HG03442 (cell line): ENCODE measurements at regions not wholly inside any gene's neighbourhood (a gene's known extent, or its start where the extent isn't known, plus 50 kb on each side); places are given as distances from the start of the nearest gene placed in this dataset.

Experiments
- ATAC-seq: cut with Tn5 transposase; IDR thresholded peaks from one replicate; pipeline ENCODE4 v1.9.1; 2021; ENCODE audit warnings: mild to moderate bottlenecking, moderate library complexity; ENCODE audit not compliant: unreplicated experiment

DNA sequence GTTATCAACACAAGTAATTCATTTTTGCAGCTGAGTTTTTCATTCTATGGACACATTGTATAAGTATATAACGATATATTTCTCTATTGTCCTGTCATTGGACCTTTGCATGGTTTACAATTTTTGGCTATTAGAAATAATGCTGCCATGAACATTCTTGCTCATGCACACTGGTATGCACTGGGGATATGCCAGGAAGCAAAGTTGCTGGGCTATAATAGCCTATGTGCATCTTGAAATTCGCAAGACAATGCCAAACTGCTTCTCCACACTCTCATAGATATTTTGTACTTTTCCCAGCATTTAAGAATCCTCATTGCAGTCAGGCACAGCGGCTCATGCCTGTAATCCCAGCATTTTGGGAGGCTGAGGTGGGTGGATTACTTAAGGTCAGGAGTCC, 852.6 kb upstream of the ID2 start:
- ATAC-seq, result no peak

DNA sequence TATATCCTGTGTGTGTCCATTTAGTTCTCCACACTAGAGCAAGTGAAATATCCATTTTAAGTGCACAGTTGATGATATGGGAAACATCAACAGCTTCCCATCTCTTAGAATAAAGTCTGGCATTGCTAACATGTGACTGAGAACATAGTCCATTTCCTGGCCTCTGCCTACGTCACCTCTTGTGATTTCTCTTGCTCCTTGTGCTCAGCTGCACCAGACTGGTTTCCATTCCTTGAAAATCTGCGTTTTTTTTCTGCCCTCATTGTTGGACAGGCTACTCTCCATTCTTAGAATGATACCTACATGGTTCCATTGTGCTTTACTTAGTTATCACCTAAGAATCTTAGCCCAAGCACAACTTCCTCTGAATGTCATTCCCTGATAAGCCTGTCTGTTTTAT, 851.2 kb upstream of the ID2 start:
- no peak for ATAC-seq

DNA sequence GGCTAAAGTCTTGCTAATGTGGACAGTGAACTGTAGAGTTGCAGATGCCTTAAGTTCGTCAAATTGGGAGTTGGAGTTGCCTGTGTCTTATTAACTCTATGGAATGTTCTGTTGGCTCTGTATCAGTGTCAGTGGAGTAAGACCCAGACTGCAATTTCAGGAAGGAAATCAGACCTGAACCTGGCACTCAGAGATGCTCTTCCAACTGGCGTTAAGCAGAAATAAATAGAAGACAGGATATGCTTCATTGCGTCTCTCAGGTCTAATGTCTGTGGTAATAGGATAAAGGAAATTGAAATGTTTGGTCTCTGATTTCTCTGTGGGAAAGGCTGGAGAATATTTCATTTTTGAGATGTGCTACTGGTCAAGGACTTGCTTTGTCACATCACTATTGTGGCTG, 846.7 kb upstream of the ID2 start:
- ATAC-seq, result no peak

DNA sequence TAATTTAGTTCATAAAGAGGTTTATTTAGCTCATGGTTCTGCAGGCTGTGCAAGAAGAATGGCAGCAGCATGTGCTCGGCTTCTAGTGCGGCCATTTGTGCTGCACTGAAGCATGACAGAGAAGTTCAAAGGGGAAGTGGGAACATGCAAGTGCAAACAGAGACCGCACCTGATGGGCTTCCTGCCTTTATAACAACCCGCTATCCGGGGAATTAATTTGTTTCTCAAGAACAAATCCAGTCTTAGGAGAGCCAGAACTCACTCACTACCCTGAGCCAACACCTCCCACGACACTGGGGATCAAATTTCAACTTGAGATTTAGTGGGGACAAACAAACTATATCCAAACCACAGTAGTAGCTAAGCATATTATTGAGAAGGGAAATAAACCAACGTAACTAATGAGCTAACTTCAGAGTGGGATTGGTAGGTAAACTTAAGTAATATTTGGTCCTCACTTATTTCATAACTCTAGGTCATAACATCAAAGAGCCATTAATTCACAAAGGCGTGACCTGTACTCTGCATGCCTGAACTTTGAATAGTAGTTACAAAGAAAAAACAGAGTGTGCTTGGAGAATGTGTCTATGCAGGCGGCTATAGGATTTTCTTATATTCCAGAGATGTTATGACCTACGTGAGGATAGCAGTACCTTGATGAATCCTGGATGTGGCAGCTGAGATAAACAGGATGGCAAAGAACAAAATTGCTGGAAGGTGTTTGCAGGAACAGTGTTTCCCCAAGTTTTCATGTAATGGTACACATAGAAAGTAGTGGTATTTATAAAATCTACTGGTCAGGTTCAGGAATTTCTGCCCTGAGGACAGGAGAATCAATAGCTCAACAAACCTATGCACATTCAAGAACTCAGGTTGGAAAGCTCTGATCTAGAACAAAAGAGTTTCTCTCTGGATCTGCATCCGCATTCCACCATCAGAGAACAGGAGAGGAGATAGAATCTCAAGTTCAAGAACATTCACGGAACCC, 845.9 kb upstream of the ID2 start:
- ATAC-seq, result peak; percentile 97

DNA sequence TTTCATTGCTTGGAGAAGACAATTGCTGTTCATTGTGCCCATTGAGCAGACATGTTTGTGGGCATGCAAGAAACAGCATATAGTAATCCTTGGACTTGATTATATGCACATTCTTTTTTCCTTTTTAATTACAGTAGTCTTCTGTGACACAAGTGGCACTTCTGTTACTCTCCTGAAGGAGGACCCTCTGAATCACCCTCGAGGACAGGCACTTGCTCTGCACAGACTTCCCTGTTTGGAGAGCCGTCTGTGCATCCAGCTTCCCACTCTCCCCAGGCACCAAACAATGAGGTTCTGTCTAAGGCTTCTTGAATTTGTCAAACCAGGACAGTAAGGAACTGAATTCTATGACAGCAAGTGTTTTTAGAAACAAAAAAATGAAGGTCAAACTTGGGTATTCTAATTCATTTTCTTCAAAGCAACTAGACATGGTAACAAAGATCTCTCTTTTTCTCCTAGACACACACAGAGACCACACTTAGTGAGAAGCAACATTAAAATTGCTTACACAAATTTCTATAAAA, 844.6 kb upstream of the ID2 start:
- no peak for ATAC-seq

DNA sequence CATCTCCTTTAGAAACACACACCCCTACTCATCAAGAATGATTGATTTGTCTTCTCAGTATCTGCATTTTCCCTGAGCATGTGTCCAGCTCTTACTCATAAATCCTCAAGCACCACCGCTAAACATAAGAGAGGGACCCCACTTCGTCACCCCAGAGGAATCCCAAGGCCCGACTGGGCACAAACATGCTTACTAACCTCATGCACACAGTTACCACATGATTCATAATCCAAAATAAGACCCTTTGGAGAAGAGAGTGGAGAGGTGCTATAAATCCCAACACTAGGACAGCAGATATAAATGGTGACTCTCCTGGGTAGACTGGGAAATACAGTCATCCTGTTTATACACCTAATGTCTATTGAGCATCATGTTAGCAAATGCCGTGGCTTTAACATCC, 843.2 kb upstream of the ID2 start:
- no peak for ATAC-seq

DNA sequence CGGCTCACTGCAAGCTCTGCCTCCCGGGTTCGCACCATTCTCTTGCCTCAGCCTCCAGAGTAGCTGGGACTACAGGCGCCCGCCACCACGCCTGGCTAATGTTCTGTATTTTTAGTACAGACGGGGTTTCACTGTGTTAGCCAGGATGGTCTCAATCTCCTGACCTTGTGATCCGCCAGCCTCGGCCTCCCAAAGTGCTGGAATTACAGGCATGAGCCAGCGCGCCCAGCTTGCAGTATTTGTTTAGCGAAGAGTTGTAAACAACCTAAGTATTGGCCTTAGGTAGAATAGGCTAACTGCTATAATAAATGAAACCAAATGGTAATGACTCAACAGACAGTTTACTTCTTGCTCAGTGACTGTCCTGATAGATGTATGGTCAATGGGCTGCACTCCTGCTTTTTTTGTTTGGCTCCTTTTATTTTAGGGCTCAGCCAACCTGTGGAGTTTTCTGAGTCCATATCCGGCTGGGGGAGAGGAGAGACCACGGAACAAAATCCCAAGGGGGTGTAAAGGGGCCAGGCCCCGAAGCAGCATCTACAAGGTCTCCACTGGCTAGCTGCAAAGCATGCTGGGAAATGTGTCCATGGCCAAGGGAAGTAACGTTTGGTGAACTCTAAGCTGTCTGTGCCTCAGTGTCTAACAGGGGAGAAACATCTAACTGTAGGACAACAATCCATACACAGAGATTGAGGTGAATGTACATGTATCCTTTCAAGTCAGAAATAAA, 841.0 kb upstream of the ID2 start:
- no peak for ATAC-seq

DNA sequence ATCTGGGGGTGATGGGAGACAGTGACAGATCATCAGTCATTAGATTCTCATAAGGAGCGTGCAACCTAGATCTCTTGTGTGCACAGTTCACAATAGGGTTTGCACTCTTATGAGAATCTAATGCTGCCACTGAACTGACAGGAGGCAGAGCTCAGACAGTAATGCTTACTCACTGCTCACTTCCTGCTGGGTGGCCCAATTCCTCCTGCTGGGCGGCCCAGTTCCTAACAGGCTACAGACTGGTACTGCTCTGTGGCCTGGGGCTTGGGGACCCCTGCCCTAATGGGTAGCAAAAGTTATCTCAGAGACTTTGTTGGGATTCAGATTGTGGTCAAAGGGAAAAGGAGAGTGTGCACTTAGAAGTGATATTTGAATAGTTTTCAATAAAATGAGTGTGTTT, 840.1 kb upstream of the ID2 start:
- ATAC-seq, result no peak

DNA sequence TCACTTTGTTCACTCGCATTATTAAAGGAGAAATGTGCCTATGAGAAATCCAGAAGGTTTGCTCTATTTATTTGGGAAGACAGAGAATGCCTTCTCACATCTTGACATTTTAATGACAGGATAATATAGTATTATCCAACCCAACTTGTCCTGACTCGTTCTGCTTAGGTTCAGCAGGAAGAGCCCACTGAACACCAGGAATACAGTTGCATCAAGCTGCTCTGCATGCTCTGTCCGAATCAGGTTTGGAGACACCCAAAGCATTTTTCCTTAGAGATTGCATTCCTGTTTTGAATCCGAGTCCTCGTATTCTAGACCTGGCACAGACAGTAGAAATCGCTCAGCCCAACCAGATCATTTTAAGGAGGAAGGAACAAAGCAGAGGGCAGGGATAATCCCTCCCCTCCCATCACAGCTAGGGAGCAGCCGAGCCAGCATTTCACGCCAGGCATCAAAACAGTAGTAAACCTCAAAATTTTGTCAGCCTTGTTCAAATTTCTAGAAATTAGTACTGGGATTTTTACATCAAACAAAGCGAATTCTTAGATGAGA, 837.4 kb upstream of the ID2 start:
- no peak for ATAC-seq

DNA sequence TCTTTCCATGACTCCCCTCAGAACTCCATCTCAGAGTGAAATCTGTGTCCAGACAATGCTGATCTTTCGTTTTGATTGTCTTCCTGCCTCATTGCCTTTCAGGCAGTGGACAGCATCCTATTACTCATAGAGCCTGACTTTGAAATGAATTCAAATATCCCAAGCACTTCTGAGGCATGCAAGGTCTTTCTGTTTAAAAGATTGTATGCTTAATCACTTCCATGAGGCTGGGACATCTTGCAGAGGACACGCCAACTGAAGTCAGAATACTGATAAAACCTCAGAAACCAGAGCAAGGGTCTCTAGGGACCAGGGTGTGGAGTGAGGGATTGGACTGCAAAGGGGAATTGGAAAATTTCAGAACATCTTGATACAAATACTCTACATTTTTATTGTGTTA, 836.5 kb upstream of the ID2 start:
- no peak for ATAC-seq

DNA sequence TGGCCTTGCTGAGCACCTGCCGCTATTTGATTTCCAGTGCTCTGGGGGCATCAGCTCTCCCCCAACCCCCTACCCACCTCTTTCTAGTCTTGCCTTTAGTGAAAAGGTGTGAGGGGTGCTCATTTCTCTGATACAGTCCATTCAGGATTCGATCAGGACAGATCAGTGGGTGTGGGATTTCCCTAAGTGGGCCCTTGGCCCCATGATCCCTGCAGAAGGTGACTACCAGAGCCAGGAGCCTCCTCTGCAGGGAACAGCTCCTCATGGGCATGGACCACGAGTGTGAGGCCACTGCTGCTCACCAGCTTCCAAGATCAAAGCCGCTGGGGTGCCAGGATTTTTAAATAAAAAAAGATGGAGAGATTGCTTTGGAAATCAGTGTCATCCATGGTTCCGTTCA, 835.2 kb upstream of the ID2 start:
- no peak for ATAC-seq

DNA sequence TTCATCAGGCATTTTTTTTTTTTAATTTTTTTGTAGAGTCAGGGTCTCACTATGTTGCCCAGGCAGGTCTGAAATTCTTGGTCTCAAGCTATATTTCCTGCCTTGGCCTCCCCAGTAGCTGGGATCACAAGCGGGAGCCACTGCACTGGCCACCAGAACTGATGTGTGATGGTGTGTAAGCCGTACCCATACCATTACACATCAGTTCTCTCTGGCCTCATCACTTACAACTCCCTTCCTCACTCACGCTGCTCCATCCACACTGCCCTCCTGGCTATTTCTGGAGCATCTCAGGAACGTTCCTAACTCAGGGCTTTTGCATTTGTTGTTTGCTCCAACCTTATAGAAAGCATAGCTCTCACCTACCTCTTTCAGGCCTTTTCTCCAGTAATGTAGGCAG, 834.5 kb upstream of the ID2 start:
- ATAC-seq, result no peak

DNA sequence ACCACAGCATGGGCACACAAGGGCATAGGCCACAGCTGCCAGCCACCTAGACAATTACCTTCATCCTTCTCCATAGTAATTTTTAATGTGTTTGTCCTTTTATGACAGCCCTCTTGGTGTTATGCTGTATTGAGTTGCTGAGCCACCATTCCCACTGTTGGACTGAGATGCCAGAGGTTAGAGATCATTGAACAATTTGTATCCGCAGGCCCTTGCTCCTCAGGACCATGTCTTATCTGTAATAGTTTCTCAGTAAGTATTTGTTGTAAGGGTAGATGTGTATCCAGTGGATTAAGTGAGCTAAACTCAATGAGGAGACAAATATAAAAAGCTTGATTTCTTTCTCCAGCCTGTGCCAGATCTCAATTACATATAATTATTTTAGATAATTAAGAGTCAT, 832.8 kb upstream of the ID2 start:
- ATAC-seq, result no peak

DNA sequence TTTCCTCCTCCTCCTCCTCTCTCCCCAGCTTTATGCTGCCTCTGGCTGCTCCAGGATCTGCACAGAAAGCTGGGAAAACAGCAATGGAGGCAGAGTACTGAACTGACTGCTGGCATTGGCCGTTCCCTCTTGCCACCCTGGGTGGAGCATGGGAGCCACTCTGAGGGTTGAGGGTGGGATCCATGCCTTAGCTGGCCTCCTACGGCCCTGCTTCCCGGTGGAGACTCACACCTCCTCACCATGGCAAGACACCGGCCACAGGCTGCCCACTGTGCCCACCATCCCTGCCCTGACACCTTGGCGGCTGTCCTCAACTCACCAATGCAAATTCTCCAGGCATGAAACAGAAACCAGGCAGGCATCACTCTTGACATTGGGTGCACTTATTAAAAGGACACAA, 832.3 kb upstream of the ID2 start:
- no peak for ATAC-seq

DNA sequence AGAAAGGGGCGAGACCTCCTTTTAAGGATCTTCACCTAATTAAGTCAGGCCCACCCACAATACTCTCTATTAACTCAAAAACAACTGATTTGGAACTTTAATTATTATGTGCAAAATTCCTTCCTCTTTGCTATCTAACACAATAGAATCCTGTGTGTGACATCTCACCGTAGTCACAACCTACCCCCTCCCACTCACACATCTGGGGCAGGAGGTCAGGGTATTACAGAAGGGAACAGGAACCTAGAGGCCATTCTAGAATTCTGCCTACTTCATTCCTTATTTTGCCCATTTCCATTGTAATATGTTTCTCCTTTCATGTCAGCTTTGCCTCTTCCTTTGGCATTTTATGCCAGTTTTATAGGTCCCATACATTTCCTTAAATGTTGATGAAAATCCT, 829.3 kb upstream of the ID2 start:
- no peak for ATAC-seq

DNA sequence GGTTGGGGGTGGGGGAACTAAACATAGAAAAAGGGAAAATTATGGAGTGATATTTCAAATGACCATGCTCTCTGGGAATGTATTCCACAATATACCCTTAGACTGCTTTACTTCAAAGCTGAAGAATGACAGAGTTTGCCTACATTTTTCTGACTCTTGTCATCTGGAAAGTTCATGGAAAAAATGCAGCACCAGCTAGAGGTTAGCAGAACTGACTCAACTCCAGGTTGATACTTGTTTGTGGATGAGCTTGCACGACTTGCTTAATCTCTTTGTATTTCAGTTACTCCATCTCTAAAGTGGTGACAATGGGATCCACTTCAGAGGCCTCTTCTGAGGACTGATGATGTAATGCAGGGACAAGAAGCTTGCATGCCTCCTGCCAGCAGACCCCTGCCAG, 824.0 kb upstream of the ID2 start:
- no peak for ATAC-seq

DNA sequence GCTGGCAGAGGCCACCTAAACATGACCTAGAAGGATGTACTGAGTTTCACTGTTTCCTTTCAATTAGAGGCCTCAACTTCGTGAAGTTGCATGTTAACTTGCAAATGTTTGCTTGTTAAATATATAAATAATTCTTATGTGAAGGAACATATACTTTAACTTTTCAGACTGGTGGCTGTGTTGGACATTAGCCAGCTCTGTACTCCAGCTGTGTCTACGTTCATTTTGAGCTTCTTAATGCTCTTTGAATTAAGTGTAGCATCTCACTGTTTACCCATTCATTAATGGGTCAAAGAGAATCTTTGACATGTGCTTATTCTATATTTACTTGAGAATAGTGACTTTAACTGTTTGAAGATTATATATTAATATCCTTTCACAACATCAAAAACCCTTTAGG, 823.2 kb upstream of the ID2 start:
- ATAC-seq, result no peak

DNA sequence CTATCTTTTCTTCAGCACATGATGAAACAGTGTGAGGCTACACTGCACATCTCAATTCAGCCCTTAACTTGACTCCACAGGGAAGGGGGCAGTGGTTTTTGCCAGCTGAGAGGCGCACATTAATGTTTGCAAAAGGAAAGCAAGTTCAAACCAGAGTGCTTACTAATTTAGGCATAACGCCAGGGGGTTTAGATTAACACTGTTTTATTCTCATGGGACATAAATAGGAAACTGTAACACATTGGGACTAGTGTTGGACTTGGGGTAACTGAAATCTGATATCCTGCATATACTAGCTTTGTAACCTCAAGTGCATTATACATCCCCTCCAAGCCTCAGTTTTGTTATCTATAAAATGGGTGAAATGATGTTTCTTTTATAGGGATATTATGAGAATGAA, 821.2 kb upstream of the ID2 start:
- no peak for ATAC-seq

DNA sequence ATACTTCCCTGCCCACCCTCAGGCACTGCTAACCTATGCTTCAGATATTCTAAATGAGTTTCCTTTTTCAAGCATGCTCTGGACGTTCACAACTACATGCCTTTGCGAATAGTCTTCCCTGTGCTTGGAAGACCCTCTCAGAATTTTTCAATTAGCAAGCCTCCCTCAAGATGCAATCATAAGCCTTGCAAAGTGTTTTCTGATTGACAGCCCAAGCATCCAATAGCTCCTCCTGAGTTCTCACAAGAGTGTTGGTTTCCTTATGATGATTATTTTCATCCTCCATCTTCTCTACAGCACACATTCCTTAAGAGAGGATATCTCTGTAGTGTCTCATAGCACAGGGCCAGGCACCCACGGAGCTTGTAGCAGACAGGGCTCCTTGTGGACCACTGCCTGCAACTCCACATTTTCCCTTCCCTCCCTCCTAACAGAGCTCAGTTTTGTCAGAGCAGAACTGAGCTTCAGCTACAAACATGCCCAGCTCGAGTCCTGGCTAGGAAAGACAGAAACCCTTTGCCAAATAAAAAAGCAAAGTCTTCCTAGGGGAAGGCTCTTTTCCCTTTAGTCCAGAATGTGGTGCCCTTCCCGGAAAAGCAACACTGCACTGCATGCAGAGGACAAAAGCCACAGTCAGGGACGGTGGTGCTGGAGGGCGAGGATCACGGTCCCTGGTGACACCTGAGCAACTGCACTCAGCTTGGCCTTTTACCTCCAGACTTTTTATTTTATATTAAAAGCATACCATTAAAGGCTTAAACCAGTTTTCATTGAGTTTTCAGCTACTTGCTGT, 819.8 kb upstream of the ID2 start:
- no peak for ATAC-seq

DNA sequence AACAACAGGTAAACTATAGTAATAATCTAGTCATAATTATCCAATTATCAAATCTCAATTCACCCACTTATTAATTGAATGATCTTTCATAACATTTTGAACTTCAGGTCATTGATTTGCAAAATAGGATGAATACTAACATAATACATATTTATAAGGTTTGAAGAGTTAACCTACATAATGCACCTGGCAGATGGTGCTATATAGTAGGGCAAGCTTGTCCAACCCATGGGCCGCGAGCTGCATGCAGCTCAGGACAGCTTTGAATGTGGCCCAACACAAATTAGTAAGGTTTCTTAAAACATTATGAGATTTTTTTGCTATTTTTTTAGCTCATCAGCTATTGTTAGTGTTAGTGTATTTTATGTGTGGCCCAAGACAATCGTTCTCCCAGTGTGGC, 815.8 kb upstream of the ID2 start:
- no peak for ATAC-seq

DNA sequence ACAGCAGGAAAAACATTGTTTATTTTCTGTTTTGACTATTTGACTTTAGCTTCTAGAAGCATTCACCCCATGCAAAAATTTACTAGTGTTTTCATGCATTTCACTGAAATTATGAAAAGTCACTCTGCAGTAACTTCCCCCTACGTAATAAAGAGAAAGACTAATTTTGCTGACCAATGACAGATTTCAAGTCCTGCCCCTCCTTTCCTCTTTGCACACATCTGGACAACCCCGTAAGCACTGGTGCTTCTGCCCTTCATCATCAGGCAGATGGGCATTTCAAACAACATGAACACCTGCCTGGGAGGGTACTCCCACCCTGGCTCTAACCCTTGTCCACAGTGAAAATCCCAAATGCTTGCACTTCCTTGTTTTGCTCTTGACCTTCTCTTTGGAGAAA, 815.0 kb upstream of the ID2 start:
- no peak for ATAC-seq
